OCI-LY3 (cell line): ENCODE measurements at regions not wholly inside any gene's neighbourhood (a gene's known extent, or its start where the extent isn't known, plus 50 kb on each side); places are given as distances from the start of the nearest gene placed in this dataset.

Experiments
- CTCF ChIP-seq: fragments of 200-600, 300-600 bp; sonication (generic); IDR thresholded peaks from 2 replicates; pipeline ENCODE4 v1.5.1; 2014; ENCODE audit warnings: antibody characterized with exemption, low read length, low read depth
- EZH2phosphoT487 ChIP-seq: fragments of 200-600 bp; shearing (Covaris generic); IDR thresholded peaks from 2 replicates; pipeline ENCODE4 v1.6.1; 2018; ENCODE audit warnings: antibody characterized with exemption, mixed run types, low read depth

DNA sequence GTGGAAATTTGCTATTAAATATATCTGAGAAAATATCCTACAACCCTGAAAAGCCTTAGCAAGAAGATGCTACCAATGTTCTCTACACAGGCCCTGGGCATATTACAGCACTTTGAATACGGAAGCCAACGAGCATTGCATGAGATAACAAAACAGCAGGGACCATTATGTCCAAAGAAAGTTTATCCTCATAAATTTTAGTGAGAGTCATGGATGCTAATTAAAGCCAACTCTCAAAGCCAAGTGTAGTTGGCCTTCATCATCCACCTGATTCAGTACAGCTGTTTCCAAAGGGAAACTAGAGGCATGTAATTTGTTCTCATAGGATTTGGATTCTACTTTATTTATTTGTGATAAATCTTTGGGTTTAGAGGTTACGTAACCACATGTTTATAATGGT, 564.8 kb downstream of the RFPL4B start:
- no peak for TF ChIP-seq CTCF
- no peak for TF ChIP-seq EZH2phosphoT487
